Caco-2 (cell line): ENCODE measurements at regions not wholly inside any gene's neighbourhood (a gene's known extent, or its start where the extent isn't known, plus 50 kb on each side); places are given as distances from the start of the nearest gene placed in this dataset.

Experiments used
- BruUV-seq: library from RNA; stranded (reverse); fragments of 400-500 nt; replicated peaks from 2 replicates; lab custom pipeline; 2021; lab: Mats Ljungman, UMichigan
- CTCF ChIA-PET: fragments of 300-600 bp; sonication (Branson Sonifier 250); formaldehyde crosslinking; loops from one replicate; lab custom pipeline; 2022; ENCODE audit warnings: antibody characterized with exemption; lab: Charles Lee
- POLR2A ChIA-PET: fragments of 300-600 bp; sonication (Branson Sonifier 250); formaldehyde crosslinking; loops from one replicate; lab custom pipeline; 2022; ENCODE audit warnings: antibody characterized with exemption; lab: Charles Lee
- DNase-seq, 2 experiments: peaks; one replicate each; pipeline versions ENCODE4 v3.0.0 to v3.0.0-alpha.2; 2020 to 2022
- H3K27me3 ChIP-seq: replicated peaks from 2 replicates; pipeline ENCODE4 v1.6.0; 2011; ENCODE audit warnings: low read length; ENCODE audit not compliant: control insufficient read depth, insufficient read depth
- H3K36me3 ChIP-seq: 2 replicates; pipeline ENCODE4 v1.5.1; 2011; ENCODE audit warnings: low read length; ENCODE audit not compliant: control insufficient read depth, insufficient read depth
- H3K4me1 ChIP-seq: fragments of 250-450 bp; sonication (Bioruptor Pico); 2 replicates; pipeline ENCODE4 v1.5.1; 2020; ENCODE audit warnings: mild to moderate bottlenecking
- H3K4me3 ChIP-seq: 2 replicates; pipeline ENCODE4 v1.5.1; 2011; ENCODE audit warnings: low read depth, mild to moderate bottlenecking, control low read depth, low read length
- H3K9me3 ChIP-seq: fragments of 250-450 bp; sonication (Bioruptor Pico); 2 replicates; pipeline ENCODE4 v1.5.1; 2020; ENCODE audit warnings: mild to moderate bottlenecking, moderate library complexity
- H3K27ac Mint-ChIP-seq: one replicate; pipeline ENCODE4 v1.8.0; 2022; ENCODE audit warnings: mixed read lengths; ENCODE audit not compliant: unreplicated experiment
- H3K27me3 Mint-ChIP-seq: one replicate; pipeline ENCODE4 v1.8.0; 2022; ENCODE audit warnings: mixed read lengths; ENCODE audit not compliant: insufficient read depth, unreplicated experiment
- H3K36me3 Mint-ChIP-seq: one replicate; pipeline ENCODE4 v1.8.0; 2022; ENCODE audit warnings: mild to moderate bottlenecking, mixed read lengths; ENCODE audit not compliant: insufficient read depth, unreplicated experiment
- H3K4me1 Mint-ChIP-seq: one replicate; pipeline ENCODE4 v1.8.0; 2022; ENCODE audit warnings: low read depth, mixed read lengths; ENCODE audit not compliant: unreplicated experiment
- H3K4me3 Mint-ChIP-seq: one replicate; pipeline ENCODE4 v1.8.0; 2022; ENCODE audit warnings: mild to moderate bottlenecking, moderate library complexity, mixed read lengths; ENCODE audit not compliant: unreplicated experiment
- H3K9me3 Mint-ChIP-seq: one replicate; pipeline ENCODE4 v1.8.0; 2022; ENCODE audit warnings: mixed read lengths; ENCODE audit not compliant: unreplicated experiment
- intact Hi-C: fragments of 100-400 bp; cut with micrococcal nuclease; formaldehyde crosslinking; loops from one replicate; pipeline ENCODE4 v1.10.0; 2022; ENCODE audit not compliant: unreplicated experiment
- TF ChIP-seq, protein P1 (sequence below), 2 experiments: fragments of 200-600 bp in 1 of 2; IDR thresholded peaks; 1 replicate in 1 of 2; 2 replicates in 1 of 2; pipeline versions ENCODE4 v1.5.1 to v1.8.0; 2011 to 2022; ENCODE audit warnings: antibody characterized with exemption in 1 of 2, control low read depth in 1 of 2, inconsistent platforms in 1 of 2, low read depth in 1 of 2, low read length in 1 of 2, mild to moderate bottlenecking in 1 of 2, moderate library complexity in 1 of 2; ENCODE audit not compliant: insufficient read depth in 1 of 2, severe bottlenecking in 1 of 2, unreplicated experiment in 1 of 2

DNA sequence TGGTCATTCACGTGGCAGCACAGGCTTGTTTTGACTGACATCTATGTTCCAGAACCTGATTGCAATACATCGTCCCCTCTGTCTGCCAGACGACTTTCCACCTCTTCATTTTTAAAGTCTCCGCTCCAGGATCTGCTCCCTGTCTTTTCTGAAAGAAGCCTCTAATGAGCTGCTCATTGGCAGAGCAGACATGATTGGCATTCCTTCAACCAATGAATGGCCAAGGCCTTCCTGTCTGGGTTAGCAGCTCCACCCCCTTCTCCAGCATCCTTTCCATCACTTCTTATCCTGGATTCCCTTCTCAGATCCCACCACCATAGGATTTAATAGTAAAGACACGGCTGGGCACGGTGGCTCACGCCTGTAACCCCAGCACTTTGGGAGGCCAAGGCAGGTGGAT lies 202.7 kb upstream of the KLF3 start:
- no peaks in the 10 kb centered on the region for H3K36me3 ChIP-seq
- TF ChIP-seq, protein P1, sequence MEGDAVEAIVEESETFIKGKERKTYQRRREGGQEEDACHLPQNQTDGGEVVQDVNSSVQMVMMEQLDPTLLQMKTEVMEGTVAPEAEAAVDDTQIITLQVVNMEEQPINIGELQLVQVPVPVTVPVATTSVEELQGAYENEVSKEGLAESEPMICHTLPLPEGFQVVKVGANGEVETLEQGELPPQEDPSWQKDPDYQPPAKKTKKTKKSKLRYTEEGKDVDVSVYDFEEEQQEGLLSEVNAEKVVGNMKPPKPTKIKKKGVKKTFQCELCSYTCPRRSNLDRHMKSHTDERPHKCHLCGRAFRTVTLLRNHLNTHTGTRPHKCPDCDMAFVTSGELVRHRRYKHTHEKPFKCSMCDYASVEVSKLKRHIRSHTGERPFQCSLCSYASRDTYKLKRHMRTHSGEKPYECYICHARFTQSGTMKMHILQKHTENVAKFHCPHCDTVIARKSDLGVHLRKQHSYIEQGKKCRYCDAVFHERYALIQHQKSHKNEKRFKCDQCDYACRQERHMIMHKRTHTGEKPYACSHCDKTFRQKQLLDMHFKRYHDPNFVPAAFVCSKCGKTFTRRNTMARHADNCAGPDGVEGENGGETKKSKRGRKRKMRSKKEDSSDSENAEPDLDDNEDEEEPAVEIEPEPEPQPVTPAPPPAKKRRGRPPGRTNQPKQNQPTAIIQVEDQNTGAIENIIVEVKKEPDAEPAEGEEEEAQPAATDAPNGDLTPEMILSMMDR (IDR thresholded peaks at IDR 0.05; ENCODE audit: insufficient read depth in 1 of 2, low read depth in 1 of 2, low read length in 1 of 2, severe bottlenecking in 1 of 2, unreplicated experiment in 1 of 2) = no peak
- no peaks in the 10 kb centered on the region for H3K9me3 ChIP-seq
- Mint-ChIP-seq H3K36me3 (no peaks in the 10 kb centered on the region), H3K9me3 (no peaks in the 10 kb centered on the region), H3K27me3 (no peaks in the 10 kb centered on the region), H3K4me1 (no peaks in the 10 kb centered on the region), H3K4me3 (no peak overlapping the region), H3K27ac (no peak overlapping the region)
- H3K4me1 ChIP-seq = no peaks in the 10 kb centered on the region
- intact Hi-C loops = no loop called here
- H3K4me3 ChIP-seq = no peak overlapping the region
- DNase-seq = no peak
- ChIA-PET CTCF (no interaction called here), POLR2A (no interaction called here)
- no TSS peak for BruUV-seq
- no peaks in the 10 kb centered on the region for H3K27me3 ChIP-seq

DNA sequence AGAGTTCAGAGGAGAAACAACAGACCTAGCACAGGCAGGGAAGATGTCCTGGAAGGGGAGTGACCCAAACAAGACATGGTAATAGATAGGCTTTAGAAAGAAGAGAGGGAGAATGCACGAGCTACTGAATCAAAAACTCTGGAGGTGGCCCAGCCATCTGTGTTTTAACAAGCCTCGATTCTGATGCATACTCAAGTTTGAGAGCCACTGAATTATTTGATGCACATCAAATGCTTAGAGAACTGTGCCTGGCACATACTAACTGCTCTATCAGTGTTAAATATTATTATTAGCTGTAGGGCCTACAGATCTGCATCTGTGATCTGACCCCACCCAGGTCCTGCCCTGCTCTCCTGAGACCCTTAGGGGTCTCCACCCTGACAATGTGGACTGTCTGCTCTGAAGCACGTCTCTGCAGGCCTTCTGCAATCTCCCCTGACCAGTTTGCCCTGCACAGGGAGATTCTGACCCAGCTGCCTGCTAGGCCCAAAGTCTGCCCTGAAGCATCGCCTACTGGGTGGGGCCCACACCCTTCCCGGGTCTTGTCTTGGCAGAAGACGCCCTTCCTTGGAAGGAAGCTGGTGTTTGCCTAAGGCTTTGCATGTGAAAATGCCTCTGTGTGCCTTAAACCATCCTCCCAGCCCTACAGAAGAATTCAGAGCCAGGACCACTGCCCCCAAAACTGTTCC lies 201.5 kb upstream of the KLF3 start:
- H3K27ac Mint-ChIP-seq = no peak overlapping the region

GRCh38 chr4:38463268-38463958 lies 200.6 kb upstream of the KLF3 start:
- no peaks in the 10 kb centered on the region for H3K27me3 Mint-ChIP-seq
- H3K36me3 Mint-ChIP-seq = no peaks in the 10 kb centered on the region
- Histone ChIP-seq H3K4me3 (no peak overlapping the region), H3K9me3 (0 out of 2 replicates have a peak, but pooled peaks cover 2% of the 10 kb centered on the region), H3K4me1 (no peaks in the 10 kb centered on the region), H3K27me3 (no peaks in the 10 kb centered on the region), H3K36me3 (no peaks in the 10 kb centered on the region)
- H3K4me1 Mint-ChIP-seq = no peaks in the 10 kb centered on the region
- no peak overlapping the region for H3K4me3 Mint-ChIP-seq
- ChIA-PET CTCF (no interaction called here), POLR2A (no interaction called here)
- H3K27ac Mint-ChIP-seq = no peak overlapping the region
- H3K9me3 Mint-ChIP-seq = no peaks in the 10 kb centered on the region
- DNase-seq = no peak
- intact Hi-C loops = no loop called here
- TF ChIP-seq, protein P1 (IDR thresholded peaks at IDR 0.05; ENCODE audit: insufficient read depth in 1 of 2, low read depth in 1 of 2, low read length in 1 of 2, severe bottlenecking in 1 of 2, unreplicated experiment in 1 of 2) = no peak
- BruUV-seq = no TSS peak

More for the DNA sequence above, 201.5 kb upstream of the KLF3 start:
- Mint-ChIP-seq H3K36me3 (no peaks in the 10 kb centered on the region), H3K9me3 (no peaks in the 10 kb centered on the region), H3K4me3 (no peak overlapping the region), H3K27me3 (no peaks in the 10 kb centered on the region), H3K4me1 (no peaks in the 10 kb centered on the region)
- H3K36me3 ChIP-seq = no peaks in the 10 kb centered on the region
- BruUV-seq = no TSS peak
- ChIA-PET POLR2A (no interaction called here), CTCF (no interaction called here)
- H3K4me3 ChIP-seq = no peak overlapping the region
- peak in 1 of 2 experiments; percentile 40 for DNase-seq
- intact Hi-C loops = no loop called here
- 0 out of 2 replicates have a peak, but pooled peaks cover 2% of the 10 kb centered on the region for H3K9me3 ChIP-seq
- H3K4me1 ChIP-seq = no peaks in the 10 kb centered on the region
- TF ChIP-seq, protein P1 (IDR thresholded peaks at IDR 0.05; ENCODE audit: insufficient read depth in 1 of 2, low read depth in 1 of 2, low read length in 1 of 2, severe bottlenecking in 1 of 2, unreplicated experiment in 1 of 2) = no peak
- no peaks in the 10 kb centered on the region for H3K27me3 ChIP-seq
